HG03135 (cell line): ENCODE measurements at regions not wholly inside any gene's neighbourhood (a gene's known extent, or its start where the extent isn't known, plus 50 kb on each side); places are given as distances from the start of the nearest gene placed in this dataset.

Experiments used
- ATAC-seq: cut with Tn5 transposase; IDR thresholded peaks from one replicate; pipeline ENCODE4 v1.9.1; 2021; ENCODE audit warnings: mild to moderate bottlenecking, moderate library complexity; ENCODE audit not compliant: unreplicated experiment

DNA sequence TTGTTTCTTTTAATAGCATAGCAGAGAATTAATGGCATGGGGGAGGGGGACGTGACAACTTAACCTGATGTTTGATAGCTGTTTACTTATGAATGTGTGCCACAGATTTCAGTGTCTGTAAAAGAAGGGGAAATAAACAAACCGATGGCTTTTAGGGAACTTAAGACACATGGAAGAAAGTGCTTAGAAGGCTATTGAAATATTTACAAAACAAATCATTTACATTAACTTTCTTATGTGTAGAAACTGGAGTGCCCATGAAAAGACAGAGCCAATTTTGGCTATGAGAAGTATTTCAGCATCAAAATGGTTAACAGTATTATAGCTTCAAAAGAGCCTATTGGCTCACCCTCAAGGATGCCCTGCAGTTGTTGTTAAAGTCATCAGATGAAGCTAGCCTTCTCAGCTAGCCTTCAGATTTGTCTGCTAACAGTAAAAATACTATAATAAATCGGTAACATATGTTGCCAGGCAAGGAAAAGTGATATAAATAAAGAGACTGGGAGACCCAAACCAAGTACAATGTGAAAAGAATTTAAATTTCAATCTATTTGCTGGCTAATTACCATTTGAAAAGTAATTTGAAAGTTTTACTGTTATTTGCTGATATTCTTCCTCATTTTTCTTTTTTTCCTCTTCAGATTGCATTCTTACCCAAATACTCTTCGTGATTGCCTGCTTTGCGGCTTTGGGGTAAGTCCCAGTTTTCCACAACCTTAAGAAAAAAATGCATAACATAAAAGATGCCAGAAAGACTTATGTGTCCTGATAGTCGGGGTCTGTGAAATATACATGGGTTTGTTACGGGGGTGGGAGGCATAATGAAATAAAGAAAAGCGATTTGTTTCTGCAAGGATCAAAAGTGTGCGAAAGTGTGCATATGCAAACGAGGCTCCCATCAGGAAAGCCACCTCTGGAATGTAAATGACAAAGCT lies 256.4 kb downstream of the MEIS1 start:
- ATAC-seq, result no peak

DNA sequence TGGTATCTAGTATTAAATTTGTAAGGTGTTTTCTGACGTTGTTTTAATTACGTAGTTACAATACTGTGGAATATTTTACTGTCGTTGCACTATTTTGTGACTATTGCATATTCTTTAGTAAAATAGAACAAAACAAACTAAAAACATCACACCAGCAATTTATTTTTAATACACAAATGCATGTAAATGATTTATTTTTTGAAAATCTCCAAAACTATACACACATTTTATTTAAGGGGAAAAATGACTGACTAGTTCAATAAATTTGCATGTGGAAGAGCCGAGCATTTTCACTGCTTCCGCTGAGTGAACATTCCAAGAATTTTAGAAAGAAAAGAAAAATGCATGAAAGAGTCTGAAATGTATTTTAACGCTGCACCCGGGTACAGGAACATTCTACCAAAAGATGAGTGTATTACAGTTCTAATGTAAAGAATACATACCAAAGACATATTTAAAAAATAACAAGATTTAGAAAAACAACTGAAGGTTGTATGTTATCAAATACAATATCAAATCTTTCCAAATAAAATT lies 257.7 kb downstream of the MEIS1 start:
- ATAC-seq, result no peak

DNA sequence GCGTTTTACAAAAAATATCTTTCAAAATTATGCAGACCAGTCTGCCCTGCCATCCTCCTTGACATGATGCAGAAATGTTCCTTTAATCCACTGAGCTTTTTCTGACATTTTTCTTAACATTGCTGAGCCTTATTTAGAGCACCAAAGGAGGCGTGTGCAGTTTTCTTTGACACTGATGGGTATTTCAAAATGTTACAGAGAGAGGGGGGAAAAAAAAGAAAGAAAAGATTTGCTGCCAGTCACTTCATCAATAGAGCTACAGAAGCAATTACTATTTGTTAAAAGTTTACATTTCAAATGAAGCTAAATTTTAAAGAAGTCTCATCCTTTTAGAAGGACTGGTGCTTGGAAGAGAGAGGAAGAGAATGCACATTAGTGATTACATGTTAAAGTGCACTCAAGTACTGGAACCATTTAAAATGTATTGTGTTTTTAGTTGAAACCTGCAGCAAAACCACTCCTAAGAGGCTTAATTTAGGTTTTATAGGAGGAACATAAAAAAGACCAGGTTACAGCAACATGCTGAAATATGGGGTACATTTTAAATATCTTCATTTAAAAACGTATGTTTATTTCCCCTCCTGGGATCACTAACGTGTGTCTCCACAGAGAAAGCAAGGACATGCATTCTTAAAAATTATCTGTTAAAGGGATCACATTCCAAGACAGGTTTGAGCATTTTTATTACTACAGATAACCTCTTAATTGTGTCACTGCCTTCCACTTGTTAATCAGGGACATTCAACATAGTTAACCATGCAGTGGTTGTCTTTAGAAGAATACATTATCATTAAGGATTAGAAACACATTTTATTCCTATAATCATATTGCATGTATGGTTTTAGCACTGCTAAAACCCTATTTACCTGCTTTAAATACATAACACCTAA lies 258.4 kb downstream of the MEIS1 start:
- ATAC-seq, result no peak

DNA sequence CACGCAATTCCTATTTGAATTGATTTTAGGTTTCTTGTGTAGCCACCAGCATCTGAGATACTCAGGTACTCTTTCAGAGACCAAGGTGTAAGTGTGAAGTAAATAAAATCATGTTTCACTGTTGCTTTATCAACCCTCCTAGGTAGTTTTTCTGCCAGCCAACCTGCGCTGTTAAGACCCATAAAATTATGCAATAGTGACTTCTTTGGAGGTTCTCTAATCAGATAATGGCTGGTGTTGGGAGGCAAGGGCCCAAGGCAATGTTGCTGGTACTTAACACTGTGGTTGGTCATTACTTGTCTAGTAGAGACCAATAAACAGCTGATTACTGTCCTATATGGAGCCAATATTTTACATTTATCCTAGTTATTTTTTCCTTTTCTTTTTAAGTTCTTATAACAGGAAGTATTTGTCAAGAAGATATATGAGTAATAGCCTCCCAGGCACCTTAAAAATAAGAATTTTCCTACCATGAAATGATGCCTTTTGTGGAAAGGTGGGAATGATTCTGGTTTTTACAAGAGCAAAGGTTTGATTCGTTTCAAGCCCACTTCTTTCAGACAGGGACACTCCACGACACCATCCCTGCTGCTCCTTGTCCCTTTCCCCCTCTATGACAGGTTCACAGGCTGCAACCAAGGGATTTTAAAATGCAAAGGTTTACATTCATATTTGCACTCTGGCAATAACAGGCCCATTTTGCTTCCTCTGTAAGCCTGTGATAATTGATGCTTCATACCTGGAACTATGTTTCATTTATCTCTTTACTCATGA lies 259.3 kb downstream of the MEIS1 start:
- ATAC-seq, result no peak

DNA sequence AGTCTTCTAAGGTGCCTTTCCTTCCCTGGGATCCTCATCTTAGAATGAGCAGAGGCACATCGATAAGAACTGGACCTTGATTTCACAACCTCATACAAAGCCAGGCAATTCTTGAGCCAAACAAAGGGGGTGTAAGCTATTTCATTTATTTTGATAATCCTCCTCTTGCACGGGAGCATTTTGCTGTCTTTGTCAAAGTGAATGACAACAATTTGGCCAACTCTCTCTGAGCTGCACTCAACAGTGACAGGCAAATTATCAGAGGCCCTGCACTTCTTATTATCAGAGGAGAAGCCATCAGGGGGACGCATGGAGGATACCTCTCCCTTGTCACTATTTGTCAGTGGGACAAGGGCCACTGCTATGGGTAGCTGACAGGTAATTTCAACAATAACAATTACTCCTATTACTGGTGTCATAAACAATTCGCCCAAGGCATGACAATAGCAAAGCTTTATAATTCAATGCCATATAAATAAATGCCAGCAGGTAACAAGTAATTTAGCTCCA lies 260.4 kb downstream of the MEIS1 start:
- no peak for ATAC-seq

DNA sequence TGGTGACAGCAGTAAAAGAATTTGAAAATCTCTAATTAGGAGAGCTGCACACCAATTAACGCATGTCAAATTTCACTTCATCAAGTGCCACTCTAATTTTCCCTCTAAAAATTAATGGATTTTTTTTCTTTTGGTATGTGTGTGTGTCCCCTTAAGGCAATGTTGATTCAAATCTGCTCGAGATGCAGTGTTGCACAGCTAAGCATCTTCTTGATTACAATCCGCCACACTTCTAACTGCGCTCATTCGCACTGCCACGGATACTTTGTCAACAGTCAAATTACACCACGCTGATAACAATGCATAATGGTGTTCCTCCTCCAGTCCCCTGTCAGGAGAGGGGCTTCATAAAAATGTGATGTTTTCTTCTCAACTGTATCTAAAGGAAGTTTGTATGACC lies 261.4 kb downstream of the MEIS1 start:
- ATAC-seq, result no peak

DNA sequence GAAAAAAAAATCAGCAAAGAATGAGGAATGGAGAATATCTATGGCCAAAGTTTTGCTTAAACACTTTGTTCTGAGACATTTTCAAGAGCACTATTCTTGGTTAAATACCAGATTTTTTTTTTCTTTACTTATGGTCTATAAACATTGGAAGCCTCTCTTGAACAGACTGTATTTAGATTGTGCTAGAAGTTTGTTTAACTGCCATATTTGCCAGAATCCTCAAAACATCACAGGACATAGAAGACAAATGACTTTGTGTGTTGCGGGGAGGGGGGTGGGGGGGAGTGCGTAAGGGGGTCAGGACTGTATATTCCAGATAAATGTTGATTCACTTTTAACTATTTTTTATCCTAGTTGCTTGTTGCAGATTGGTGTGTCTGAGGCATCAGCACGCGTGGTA lies 262.0 kb downstream of the MEIS1 start:
- no peak for ATAC-seq

DNA sequence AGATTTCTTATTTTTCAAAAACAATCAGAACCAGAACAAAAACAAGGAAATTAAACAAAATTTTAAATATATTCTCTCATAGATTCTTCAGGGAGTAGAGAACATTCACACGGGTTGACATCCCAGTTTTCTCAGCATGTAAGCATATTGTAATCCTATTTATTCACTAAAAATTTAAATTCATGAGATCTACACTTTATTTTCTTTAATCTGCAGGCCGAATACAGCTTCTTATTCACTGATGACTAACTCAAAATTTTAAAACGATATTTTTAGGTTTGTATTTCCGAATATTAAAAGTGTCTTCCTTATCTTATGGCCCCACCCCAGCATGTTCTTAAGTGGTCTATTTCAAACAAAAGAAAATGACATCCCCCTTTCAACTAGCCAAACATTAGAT lies 262.4 kb downstream of the MEIS1 start:
- no peak for ATAC-seq

DNA sequence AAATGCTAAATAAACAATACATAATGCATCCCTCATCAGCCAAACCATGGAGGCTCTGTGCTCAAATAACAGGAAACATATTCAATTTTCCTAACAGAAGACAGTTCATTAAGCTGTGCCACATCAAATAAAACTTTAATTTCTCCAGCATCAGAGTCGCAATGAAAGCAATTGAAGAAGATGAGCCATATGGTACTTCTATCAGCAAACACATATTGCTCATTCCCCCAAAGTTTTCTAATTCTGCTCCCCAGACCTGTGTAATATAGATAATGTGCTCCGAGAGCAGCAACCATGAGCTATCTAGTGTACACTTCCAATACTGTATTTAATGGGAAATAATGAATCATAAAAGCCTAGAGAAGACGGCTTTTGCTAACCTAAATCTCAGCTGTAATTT lies 263.2 kb downstream of the MEIS1 start:
- ATAC-seq, result no peak

DNA sequence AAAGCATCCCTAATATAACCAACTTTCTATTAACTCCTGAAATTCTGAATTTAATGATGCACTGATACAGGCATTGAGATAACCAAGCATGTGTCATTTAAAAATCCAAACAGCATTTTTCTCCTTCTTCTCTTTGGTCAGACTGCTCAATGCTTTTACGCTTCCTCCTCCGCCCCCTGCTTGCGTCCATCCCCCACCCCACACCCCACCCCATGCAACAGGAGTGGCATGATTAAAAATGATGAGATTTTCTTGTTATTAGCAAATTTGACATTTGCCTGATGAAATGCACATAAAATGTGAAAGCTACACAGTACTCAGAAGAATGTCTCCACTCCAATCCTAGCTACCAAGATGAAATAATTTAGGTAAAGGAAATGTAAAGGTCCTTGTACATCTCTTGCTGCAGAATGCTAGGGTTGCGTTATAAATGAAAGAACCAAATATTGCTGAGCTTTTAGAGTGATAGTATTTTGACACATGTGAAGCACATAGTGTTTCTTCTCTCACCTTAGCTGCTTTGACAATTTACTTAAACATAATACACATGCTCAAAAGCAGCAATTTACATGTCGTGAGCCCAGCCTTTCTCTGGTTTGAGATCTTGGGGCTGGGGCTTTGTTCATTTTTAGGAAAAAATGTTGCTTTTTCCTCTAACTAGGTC lies 263.8 kb downstream of the MEIS1 start:
- no peak for ATAC-seq

DNA sequence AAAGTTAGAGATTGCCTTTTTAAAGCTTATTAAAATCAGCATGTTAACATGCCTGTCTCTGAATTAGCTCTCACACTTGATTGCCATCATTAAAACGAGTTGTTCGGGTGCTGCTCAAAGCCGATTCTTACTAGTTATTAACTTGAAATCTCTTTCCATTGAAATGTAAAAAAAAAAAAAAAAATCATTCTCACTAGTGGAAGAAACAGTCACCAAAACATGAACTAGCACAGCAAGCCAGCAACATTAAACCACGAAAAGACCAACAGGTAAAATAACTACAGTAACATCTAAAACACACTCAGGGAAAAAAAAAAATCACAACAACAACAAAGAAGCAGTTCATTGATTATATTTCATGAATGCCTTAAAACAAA lies 264.5 kb downstream of the MEIS1 start:
- no peak for ATAC-seq

DNA sequence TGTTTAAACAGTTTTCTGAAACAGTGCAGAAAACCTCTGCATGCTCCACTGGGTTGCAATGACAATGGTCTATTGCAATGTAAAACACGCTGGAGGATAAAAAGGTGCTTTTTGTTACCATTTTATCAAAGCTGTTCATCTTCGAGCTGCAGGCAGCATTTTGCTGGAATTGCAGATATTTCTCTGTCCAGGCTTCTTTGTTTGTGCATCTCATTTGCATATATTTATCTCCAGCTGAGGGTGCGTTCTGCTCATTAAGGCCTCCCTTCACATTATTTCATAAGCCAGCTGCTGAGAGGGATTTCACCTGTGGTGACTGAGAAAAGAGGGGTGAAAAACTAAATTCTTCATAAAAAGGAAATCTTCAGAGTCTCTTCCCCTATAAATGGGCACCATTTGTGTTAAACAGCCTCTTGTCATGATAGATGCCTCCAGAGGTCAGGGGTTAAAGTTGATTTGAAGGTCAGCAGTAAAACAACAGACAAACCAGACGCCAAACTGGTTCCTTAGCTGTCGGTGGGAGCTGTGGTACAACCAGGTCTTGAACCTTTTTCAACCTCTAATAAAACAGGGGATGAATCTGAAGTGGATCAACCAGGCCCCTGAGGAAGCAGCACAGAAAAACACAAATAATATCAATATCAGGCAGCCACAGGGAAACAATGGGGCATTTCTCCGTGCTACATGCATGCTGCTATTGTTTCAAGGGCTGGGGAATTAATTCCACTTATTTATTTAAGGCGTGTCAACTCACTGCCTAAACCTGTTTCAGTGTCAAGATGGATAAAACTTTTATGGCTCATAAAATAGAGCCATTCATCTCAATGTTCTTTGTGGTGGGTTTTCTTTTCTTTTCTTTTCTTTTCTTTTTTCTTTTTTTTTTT lies 265.1 kb downstream of the MEIS1 start:
- ATAC-seq, result no peak

DNA sequence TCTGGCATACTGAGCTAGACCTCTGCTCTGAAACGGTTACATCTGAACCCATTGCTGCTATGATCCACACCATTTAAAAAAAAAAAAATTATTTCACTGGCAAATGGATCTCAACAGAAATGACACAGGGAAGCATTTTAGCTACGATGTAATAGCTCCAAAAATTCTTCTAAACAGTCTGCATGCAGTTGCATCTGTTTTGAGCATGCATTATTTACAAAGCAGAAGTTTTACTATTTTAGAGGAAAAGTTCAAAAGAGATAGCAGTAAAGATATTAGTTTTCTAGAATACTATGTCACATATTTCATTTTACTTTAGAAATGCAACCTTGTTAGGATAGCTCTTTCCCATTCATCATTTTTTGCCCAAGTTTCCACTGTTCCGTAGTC lies 265.7 kb downstream of the MEIS1 start:
- no peak for ATAC-seq

DNA sequence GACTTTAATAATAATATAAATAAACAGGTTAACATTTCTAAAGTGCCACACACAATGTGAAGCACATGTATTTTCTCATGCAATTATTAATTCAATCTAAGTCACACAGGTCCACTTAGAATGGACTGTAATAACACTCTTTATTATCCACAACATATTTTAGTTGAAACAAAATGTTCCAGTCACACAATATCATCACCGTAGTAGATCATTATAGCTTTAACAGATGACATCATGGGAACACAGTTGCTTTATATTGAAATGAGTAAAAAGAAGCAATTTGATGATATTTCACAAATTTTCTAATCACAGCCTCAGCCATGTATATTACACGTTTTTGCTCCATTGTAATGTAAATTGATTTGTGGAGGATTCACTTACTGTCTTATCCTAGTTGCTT lies 266.3 kb downstream of the MEIS1 start:
- no peak for ATAC-seq

DNA sequence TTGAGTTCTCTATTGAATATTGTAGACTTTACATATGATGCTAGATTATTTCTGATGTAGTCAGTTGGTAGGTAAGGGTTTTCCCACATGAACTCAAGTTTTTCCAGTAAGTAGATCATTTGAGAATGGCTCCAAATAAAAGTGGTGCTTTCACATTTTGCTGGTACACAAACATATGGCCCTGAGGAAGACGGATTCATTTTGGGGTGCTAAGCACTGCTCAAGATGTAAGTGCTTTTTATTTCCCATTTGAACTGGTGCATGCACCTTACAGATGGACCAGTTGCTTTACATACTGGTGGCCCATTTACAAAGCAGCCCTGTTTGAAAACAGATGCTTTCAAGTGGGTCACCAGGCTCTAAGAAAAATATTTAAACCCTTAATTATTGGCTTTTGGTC lies 266.7 kb downstream of the MEIS1 start:
- ATAC-seq, result no peak

DNA sequence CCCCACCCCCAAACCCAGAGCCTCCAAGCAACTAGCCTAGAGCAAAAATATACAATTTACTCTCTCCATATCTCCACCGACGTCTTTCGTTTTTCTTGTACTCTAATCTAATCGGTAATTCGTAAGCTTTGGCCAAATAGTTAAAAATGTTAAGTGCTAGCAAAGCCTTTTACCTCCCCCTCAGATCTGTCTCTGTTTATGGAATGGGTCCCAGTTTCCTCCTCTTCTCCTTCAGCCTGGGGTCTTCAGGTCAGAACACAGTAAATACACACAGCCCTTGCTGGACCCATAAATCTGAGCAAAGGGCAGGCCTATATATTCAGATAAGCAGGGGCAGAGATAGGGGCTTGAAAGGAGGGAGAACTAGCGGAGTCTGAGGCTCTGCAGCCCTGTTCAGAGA lies 267.4 kb downstream of the MEIS1 start:
- ATAC-seq, result no peak

DNA sequence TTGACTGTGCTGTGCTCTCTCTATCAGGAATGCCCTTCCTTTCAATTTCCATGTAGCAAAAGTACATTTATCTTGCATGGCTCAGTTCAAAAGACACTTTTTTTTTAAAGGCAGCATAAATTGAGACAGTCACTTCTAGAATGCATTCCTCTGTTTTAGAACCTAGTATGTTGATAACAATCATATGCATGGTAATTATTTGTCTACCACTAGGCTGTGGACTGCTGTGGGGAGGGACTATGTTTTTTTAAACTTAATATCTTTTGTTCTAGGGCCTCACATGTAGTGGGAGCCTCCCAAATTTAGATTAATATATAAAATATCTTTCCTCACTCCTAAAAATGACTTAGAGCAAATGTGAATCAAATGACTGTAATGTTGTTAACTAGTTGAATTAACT lies 269.9 kb downstream of the MEIS1 start:
- ATAC-seq, result no peak

DNA sequence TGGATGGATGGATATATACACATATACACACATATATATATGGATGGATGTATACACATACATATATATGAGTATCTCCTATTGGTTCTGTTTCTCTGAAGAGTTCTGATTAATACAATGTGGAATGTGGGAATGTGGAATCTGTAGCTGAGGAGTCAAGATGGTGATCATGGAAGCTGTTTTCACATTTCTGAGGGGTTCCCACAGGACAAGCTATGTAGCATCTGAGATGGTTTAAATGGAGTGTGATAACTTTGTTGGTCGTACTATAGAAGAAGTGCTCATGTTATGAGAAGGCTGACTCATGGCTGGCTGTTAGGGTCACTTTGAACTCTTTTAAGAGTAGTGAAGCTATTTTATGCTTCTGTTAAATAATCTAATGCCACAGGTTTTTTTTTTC lies 279.7 kb downstream of the MEIS1 start:
- ATAC-seq, result no peak

DNA sequence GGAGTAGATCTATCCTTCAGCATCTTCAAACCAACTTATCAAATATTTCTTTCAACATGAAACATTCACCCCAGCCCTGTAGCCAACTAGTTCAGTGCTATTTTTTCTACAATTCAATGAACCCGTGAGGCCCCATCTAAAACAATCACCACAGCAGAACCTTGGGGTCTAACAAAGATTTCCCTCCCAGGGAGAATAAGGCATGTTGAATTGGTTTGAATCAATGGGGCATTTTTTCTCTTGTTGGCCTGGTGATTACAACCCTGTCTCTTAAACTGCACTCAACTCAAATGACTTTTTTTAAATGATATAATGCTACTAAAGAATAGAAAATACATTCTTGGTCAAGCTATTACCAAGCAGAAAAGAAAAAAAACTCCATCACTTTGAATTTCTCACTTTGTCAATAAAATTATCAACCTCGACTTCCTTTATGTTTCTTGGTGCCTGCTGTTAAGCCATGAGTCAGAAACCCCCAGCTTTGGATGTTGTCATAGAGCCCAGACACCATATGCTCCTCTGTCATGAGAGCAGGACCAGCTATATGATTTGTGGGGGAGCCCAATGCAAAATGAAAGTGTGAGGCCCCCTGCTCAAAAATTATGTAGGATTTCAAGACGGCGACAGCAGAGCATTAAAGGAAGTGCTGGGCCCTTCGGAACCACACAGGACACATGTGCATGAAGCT lies 282.4 kb downstream of the MEIS1 start:
- ATAC-seq, result no peak
